Activated CD4-positive, alpha-beta T cell treated with anti-CD3 and anti-CD28 coated beads for 36 hours (primary cell): ENCODE measurements at regions not wholly inside any gene's neighbourhood (a gene's known extent, or its start where the extent isn't known, plus 50 kb on each side); places are given as distances from the start of the nearest gene placed in this dataset.
A peak's percentile ranks its signal among the peaks of the same experiment; 100 is the strongest.

Experiments used
- ATAC-seq: fragments of 200-7000 bp; cut with Tn5 transposase; one replicate; pipeline ENCODE4 v1.10.0; 2021; ENCODE audit warnings: mild to moderate bottlenecking, moderate library complexity
- CTCF ChIA-PET: fragments of 350-600 bp; sonication (Branson Sonifier 250); formaldehyde crosslinking; loops from one replicate; lab custom pipeline; 2021; ENCODE audit warnings: antibody characterized with exemption; lab: Charles Lee
- POLR2A ChIA-PET: fragments of 350-600 bp; sonication (Branson Sonifier 250); formaldehyde crosslinking; loops from one replicate; lab custom pipeline; 2021; ENCODE audit warnings: antibody characterized with exemption, inconsistent platforms; lab: Charles Lee
- DNase-seq: peaks from one replicate; pipeline ENCODE4 v3.0.0-alpha.2; 2020
- H3K27ac Mint-ChIP-seq: one replicate; pipeline ENCODE4 v1.8.0; 2021; ENCODE audit warnings: mixed read lengths
- H3K27me3 Mint-ChIP-seq: one replicate; pipeline ENCODE4 v1.8.0; 2021; ENCODE audit warnings: mixed read lengths
- H3K36me3 Mint-ChIP-seq: one replicate; pipeline ENCODE4 v1.8.0; 2021; ENCODE audit warnings: low read depth, mixed read lengths
- H3K4me1 Mint-ChIP-seq: one replicate; pipeline ENCODE4 v1.8.0; 2021; ENCODE audit warnings: mixed read lengths
- H3K4me3 Mint-ChIP-seq: one replicate; pipeline ENCODE4 v1.8.0; 2021; ENCODE audit warnings: mild to moderate bottlenecking, moderate library complexity, mixed read lengths
- H3K9me3 Mint-ChIP-seq: one replicate; pipeline ENCODE4 v1.8.0; 2021; ENCODE audit warnings: low read depth, mixed read lengths
- intact Hi-C, 2 experiments: fragments of 100-400 bp; cut with DNase I in 1 of 2; cut with micrococcal nuclease in 1 of 2; formaldehyde crosslinking; loops; one replicate each; pipeline versions ENCODE4 v1.14.2 to v1.15.1; 2022 to 2024; cut with DNase I, micrococcal nuclease

DNA sequence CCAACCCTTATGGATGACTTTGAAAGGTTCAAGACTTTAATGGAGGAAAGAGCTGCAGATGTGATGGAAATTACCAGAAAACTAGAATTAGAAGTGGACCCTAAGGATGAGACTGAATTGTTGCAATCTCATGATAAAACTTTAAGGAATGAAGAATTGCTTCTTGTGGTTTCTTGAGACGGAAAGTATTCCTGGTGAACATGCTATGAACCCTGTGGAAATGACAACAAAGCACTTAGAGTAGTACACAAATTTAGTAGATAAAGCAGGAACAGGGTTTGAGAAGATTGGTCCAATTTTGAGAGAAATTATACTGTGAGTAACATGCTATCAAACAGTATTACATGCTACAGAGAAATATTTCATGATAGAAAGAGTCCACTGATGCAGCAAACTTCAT is 215.4 kb downstream of the OMA1 start:
- Mint-ChIP-seq H3K4me1 (no peaks in the 10 kb centered on the region), H3K4me3 (no peak overlapping the region), H3K27ac (no peak overlapping the region), H3K9me3 (no peaks in the 10 kb centered on the region), H3K27me3 (no peaks in the 10 kb centered on the region), H3K36me3 (no peaks in the 10 kb centered on the region)
- ATAC-seq (no peak), DNase-seq (no peak)
- ChIA-PET POLR2A (no interaction called here), CTCF (no interaction called here)
- intact Hi-C loops: no loop called here

- DNase-seq (no peak), ATAC-seq (no peak)
- POLR2A ChIA-PET: no interaction called here
- H3K36me3 Mint-ChIP-seq: no peaks in the 10 kb centered on the region
- H3K4me1 Mint-ChIP-seq: peaks cover 15% of the 10 kb centered on the region
- intact Hi-C loops: no loop called here
- H3K4me3 Mint-ChIP-seq: no peak overlapping the region
- no peak overlapping the region for H3K27ac Mint-ChIP-seq
- H3K9me3 Mint-ChIP-seq: no peaks in the 10 kb centered on the region
- no peaks in the 10 kb centered on the region for H3K27me3 Mint-ChIP-seq
- CTCF ChIA-PET: no interaction called here
These were observed 220.7 kb downstream of the OMA1 start for GRCh38 chr1:58325866-58326265.

- Mint-ChIP-seq H3K9me3 (no peaks in the 10 kb centered on the region), H3K36me3 (no peaks in the 10 kb centered on the region), H3K4me1 (peaks cover 15% of the 10 kb centered on the region), H3K4me3 (no peak overlapping the region), H3K27me3 (no peaks in the 10 kb centered on the region), H3K27ac (no peak overlapping the region)
- DNase-seq: peak; percentile 8
- ChIA-PET CTCF (no interaction called here), POLR2A (no interaction called here)
- intact Hi-C loops: no loop called here
- ATAC-seq: peak; percentile 65
These were observed 222.0 kb downstream of the OMA1 start for GRCh38 chr1:58324558-58324957.

GRCh38 chr1:58318157-58319005 is 228.1 kb downstream of the OMA1 start:
- Mint-ChIP-seq H3K4me1 (peaks cover 1% of the 10 kb centered on the region), H3K4me3 (no peak overlapping the region), H3K9me3 (no peaks in the 10 kb centered on the region), H3K27ac (no peak overlapping the region), H3K27me3 (peaks cover 2% of the 10 kb centered on the region), H3K36me3 (no peaks in the 10 kb centered on the region)
- DNase-seq: no peak
- ATAC-seq: no peak
- CTCF ChIA-PET: interaction anchor here (0.6 to 1.3 kb wide), 2 partner anchors 10 to 163 kb away, joined by 3 read pairs; no protein-coding TSS in a partner anchor
- POLR2A ChIA-PET: interaction anchor here (0.6 kb wide), 1 partner anchor 1857 kb away, joined by 3 read pairs; no protein-coding TSS in a partner anchor
- intact Hi-C loops: no loop called here

DNA sequence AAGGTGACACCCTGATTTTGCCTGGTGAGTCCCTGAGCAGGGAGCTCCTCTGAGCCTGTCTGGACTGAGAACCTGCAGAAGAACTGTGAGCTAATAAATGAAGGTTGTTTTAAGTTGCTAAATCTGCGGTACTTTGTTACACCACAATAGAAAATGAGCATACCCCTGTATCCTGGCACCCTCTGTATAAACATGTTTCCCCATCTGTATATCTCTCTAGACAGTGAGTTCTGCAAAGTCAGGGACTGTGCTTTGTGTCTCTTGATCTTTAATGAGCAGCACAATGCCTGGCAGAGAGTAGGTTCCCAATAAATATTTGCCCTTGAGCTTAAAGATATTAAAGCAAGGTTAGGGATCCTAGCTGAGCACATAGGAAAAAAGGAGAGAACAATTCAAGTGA is 228.8 kb downstream of the OMA1 start:
- Mint-ChIP-seq H3K9me3 (no peaks in the 10 kb centered on the region), H3K36me3 (no peaks in the 10 kb centered on the region), H3K27me3 (peaks cover 2% of the 10 kb centered on the region), H3K4me3 (no peak overlapping the region), H3K4me1 (no peaks in the 10 kb centered on the region), H3K27ac (no peak overlapping the region)
- no peak for DNase-seq
- no peak for ATAC-seq
- ChIA-PET CTCF (interaction anchor here (0.6 to 1.3 kb wide), 2 partner anchors 10 to 162 kb away, joined by 3 read pairs; no protein-coding TSS in a partner anchor), POLR2A (no interaction called here)
- intact Hi-C loops: no loop called here

DNA sequence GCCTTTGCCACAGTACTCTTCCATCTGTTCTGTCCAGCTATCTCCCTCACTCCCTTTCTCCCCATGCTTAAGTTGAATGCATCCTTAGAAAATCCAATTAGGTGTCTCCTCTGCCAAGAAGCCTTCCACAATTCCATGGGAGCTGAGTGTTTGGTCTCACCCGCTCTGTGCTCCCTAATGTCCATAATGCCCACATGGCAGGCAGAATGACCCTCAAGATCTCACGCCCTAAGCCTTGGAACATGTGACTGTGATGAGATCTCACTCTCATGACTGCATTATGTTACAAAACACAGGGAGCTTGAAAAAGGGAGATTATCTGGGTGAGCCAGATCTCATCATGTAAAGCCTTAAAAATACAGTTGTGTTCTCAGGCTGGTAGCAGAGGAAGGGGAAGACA is 229.4 kb downstream of the OMA1 start:
- H3K4me3 Mint-ChIP-seq: no peak overlapping the region
- H3K27me3 Mint-ChIP-seq: peaks cover 2% of the 10 kb centered on the region
- ATAC-seq: no peak
- H3K36me3 Mint-ChIP-seq: no peaks in the 10 kb centered on the region
- no peaks in the 10 kb centered on the region for H3K9me3 Mint-ChIP-seq
- CTCF ChIA-PET: interaction anchor here (1.1 to 1.3 kb wide), 2 partner anchors 11 to 263 kb away, joined by 3 to 4 read pairs; no protein-coding TSS in a partner anchor
- intact Hi-C loops: no loop called here
- no peak for DNase-seq
- no peak overlapping the region for H3K27ac Mint-ChIP-seq
- POLR2A ChIA-PET: no interaction called here
- H3K4me1 Mint-ChIP-seq: no peaks in the 10 kb centered on the region

GRCh38 chr1:58316141-58316540 is 230.4 kb downstream of the OMA1 start:
- Mint-ChIP-seq H3K36me3 (no peaks in the 10 kb centered on the region), H3K4me1 (no peaks in the 10 kb centered on the region), H3K4me3 (no peak overlapping the region), H3K9me3 (no peaks in the 10 kb centered on the region), H3K27me3 (peaks cover 2% of the 10 kb centered on the region), H3K27ac (no peak overlapping the region)
- intact Hi-C loops: no loop called here
- DNase-seq (no peak), ATAC-seq (no peak)
- CTCF ChIA-PET: interaction anchor here (1.1 kb wide), 1 partner anchor 263 kb away, joined by 4 read pairs; no protein-coding TSS in a partner anchor
- POLR2A ChIA-PET: no interaction called here

DNA sequence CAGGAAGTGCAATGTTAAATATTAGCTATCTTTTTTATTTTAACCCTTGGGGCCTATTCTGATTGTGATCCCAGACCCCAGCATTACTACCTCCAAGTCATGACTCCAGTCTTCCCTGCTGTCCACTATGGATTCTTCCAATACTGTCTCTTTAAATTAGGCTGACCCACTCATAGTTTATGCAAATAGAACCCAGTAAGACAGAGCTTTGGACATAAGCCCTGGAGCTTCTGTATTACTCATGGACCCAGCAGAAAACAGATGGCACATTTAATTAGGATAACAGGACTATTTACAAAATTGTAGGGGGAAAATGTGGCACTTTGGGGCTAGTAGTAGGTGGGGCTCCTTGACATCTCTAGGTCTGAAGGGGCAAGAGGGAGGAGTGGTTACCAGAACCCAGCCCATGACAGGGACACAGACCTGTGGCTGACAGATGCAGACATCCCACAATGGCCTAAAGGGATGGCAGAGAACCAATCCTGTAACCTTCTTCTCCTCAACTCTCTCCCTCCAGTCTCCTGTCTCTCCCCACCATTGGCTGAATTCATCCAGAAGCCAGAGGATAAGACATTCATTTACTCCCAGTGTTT is 233.5 kb downstream of the OMA1 start:
- DNase-seq: no peak
- ChIA-PET POLR2A (no interaction called here), CTCF (no interaction called here)
- Mint-ChIP-seq H3K27ac (no peak overlapping the region), H3K9me3 (no peaks in the 10 kb centered on the region), H3K36me3 (no peaks in the 10 kb centered on the region), H3K27me3 (peaks cover 2% of the 10 kb centered on the region), H3K4me1 (no peaks in the 10 kb centered on the region), H3K4me3 (no peak overlapping the region)
- intact Hi-C loops: no loop called here
- no peak for ATAC-seq

DNA sequence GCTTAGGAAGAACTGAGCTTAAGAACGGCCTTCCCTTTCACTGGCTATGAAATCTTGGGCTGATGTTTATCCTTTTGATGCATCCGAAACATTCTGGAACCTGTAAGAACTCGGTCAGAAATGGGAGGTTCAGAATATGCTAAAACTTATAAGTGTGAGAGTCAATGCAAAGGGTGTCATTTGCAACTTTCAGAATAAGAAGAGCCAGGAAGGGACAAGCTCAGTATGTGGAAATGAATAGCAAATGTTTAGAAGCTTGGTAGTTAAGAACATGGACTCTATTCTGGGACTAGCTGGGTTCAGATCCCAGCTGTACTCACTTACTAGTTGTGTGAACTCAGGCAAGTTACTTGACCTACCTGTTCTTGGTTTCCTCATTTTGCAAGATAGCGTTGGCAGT is 234.1 kb downstream of the OMA1 start:
- no peaks in the 10 kb centered on the region for H3K4me1 Mint-ChIP-seq

GRCh38 chr1:58310881-58311280 is 235.6 kb downstream of the OMA1 start:
- intact Hi-C loops: no loop called here
- no peaks in the 10 kb centered on the region for H3K9me3 Mint-ChIP-seq
- no peak for ATAC-seq
- ChIA-PET CTCF (no interaction called here), POLR2A (no interaction called here)
- DNase-seq: no peak
- no peak overlapping the region for H3K27ac Mint-ChIP-seq
- no peaks in the 10 kb centered on the region for H3K36me3 Mint-ChIP-seq
- no peaks in the 10 kb centered on the region for H3K4me1 Mint-ChIP-seq
- H3K4me3 Mint-ChIP-seq: no peak overlapping the region
- H3K27me3 Mint-ChIP-seq: peaks cover 2% of the 10 kb centered on the region

More for the DNA sequence above, 234.1 kb downstream of the OMA1 start:
- no peak for DNase-seq
- intact Hi-C loops: no loop called here
- Mint-ChIP-seq H3K27me3 (peaks cover 2% of the 10 kb centered on the region), H3K9me3 (no peaks in the 10 kb centered on the region), H3K27ac (no peak overlapping the region), H3K4me3 (no peak overlapping the region), H3K36me3 (no peaks in the 10 kb centered on the region)
- ChIA-PET POLR2A (no interaction called here), CTCF (no interaction called here)
- no peak for ATAC-seq

DNA sequence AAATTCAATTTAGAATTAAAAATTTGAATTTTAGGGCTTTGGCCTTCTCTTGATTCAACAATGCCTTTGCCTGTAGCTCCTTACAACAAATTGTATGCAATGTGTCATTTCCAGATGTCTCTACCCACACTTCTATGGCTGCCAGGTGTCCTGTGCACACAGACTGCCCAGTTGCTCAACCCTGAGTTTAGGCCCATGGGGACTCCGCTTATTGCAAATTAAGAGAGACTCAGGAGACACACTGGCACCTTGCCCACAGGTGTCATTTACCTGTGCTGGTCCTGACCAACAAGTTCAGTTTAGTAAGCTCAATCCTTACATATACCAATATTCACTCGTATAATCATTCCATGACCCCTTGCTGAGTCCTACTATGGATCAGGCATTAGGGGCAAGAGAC is 236.1 kb downstream of the OMA1 start:
- no peak overlapping the region for H3K27ac Mint-ChIP-seq
- no peaks in the 10 kb centered on the region for H3K36me3 Mint-ChIP-seq
- POLR2A ChIA-PET: no interaction called here
- H3K4me1 Mint-ChIP-seq: no peaks in the 10 kb centered on the region
- intact Hi-C loops: no loop called here
- no peaks in the 10 kb centered on the region for H3K9me3 Mint-ChIP-seq
- no peak for DNase-seq
- no peak overlapping the region for H3K4me3 Mint-ChIP-seq
- ATAC-seq: no peak
- H3K27me3 Mint-ChIP-seq: peaks cover 1% of the 10 kb centered on the region
- CTCF ChIA-PET: no interaction called here

DNA sequence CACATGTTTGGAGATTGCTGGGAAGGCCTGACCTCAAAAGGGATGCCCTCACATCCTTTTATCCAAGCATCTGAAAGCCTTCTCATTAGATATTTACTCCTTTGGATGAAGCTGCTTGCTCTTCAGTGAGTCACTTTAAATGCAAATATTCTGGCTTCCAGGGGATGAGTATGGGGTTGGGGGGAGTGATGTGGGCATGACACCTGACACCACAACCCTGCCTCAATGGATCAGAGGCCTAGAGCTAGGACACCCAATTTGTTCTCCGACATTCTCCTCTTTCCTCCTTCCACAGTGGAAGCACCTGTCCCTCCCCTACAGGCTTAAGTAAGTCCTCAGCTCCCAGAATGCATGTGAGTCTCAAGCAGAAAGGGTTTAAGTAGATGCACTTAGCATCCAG is 238.3 kb downstream of the OMA1 start:
- no peak overlapping the region for H3K27ac Mint-ChIP-seq
- no peak overlapping the region for H3K4me3 Mint-ChIP-seq
- intact Hi-C loops: no loop called here
- POLR2A ChIA-PET: no interaction called here
- H3K27me3 Mint-ChIP-seq: no peaks in the 10 kb centered on the region
- no peaks in the 10 kb centered on the region for H3K36me3 Mint-ChIP-seq
- ATAC-seq: no peak
- CTCF ChIA-PET: no interaction called here
- no peaks in the 10 kb centered on the region for H3K4me1 Mint-ChIP-seq
- no peaks in the 10 kb centered on the region for H3K9me3 Mint-ChIP-seq
- DNase-seq: no peak
